ENCODE measurements at regions not wholly inside any gene's neighbourhood (a gene's known extent, or its start where the extent isn't known, plus 50 kb on each side); places are given as distances from the start of the nearest gene placed in this dataset.

DNA sequence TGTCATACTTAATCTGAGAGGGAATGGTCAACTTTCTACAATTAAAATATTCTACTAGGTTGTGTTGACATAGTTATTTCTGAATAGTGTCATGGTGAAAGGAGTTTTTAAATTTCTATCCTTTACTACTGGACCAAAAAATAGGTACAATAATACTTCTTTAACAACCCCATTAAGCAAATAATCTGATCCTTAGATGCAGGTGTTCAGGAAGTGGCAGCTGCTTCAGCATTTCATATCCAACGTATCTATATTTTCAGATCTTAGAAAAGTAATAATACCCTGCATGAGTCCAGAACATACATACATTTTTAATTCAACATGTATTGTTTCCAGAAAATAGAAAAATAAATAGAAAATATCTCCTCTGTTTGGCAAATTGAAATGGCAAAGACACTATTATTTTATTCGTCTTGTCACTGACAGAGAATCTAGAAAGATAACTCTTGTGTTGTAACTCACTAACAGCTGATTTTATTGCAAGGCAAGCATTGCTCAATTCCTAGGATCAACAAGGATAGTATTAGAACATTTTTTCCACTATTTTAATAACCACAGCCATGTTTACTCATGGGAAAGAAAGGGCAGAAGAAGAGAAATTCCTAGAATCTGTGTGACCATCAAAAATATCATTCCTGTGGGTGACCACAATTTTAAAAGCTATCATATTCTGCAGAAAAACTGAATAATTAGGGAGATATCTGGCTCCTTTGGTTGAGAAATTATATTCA, 159.3 kb upstream of the CNTNAP2 start:
- DNase-seq = no peak
- no peaks in the 10 kb centered on the region for H3K9me3 ChIP-seq
- TF ChIP-seq, protein P1, sequence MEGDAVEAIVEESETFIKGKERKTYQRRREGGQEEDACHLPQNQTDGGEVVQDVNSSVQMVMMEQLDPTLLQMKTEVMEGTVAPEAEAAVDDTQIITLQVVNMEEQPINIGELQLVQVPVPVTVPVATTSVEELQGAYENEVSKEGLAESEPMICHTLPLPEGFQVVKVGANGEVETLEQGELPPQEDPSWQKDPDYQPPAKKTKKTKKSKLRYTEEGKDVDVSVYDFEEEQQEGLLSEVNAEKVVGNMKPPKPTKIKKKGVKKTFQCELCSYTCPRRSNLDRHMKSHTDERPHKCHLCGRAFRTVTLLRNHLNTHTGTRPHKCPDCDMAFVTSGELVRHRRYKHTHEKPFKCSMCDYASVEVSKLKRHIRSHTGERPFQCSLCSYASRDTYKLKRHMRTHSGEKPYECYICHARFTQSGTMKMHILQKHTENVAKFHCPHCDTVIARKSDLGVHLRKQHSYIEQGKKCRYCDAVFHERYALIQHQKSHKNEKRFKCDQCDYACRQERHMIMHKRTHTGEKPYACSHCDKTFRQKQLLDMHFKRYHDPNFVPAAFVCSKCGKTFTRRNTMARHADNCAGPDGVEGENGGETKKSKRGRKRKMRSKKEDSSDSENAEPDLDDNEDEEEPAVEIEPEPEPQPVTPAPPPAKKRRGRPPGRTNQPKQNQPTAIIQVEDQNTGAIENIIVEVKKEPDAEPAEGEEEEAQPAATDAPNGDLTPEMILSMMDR (IDR thresholded peaks at IDR 0.05) = no peak
- no peak for TF ChIP-seq POLR2A (IDR thresholded peaks at IDR 0.05)
- no peak overlapping the region for H3K27ac ChIP-seq
- no peaks in the 10 kb centered on the region for H3K27me3 ChIP-seq
- H3K4me1 ChIP-seq = no peaks in the 10 kb centered on the region
- H3K4me3 ChIP-seq = no peak overlapping the region
- H3K36me3 ChIP-seq = no peaks in the 10 kb centered on the region

DNA sequence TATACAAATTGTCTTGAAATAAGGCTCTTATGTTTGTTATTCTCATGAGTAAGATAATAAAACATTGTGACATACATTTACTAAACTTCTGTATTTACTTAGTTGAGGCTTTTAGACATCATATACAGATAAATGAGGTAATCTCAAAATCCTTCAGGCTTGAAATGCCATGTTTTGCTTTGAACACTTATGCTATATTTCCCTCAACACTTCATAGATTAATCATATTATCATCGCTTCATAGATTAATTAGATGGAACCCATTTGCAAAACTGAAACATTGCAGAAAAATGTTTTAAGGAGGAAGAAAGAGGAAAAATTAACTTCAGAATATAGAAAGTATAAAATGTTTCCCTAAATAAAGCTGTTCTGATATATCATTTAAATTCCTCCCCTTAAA, 165.0 kb upstream of the CNTNAP2 start:
- Histone ChIP-seq H3K4me1 (no peaks in the 10 kb centered on the region), H3K27me3 (no peaks in the 10 kb centered on the region), H3K4me3 (no peak overlapping the region), H3K36me3 (no peaks in the 10 kb centered on the region), H3K27ac (no peak overlapping the region), H3K9me3 (no peaks in the 10 kb centered on the region)
- TF ChIP-seq, protein P1 (IDR thresholded peaks at IDR 0.05) = no peak
- TF ChIP-seq POLR2A (IDR thresholded peaks at IDR 0.05) = no peak
- no peak for DNase-seq

GRCh38 chr7:145928937-145929336, 187.7 kb upstream of the CNTNAP2 start:
- no peaks in the 10 kb centered on the region for H3K4me1 ChIP-seq
- H3K36me3 ChIP-seq = no peaks in the 10 kb centered on the region
- H3K27me3 ChIP-seq = no peaks in the 10 kb centered on the region
- DNase-seq = no peak
- TF ChIP-seq, protein P1 (IDR thresholded peaks at IDR 0.05) = no peak
- H3K27ac ChIP-seq = no peak overlapping the region
- H3K9me3 ChIP-seq = no peaks in the 10 kb centered on the region
- H3K4me3 ChIP-seq = no peak overlapping the region

DNA sequence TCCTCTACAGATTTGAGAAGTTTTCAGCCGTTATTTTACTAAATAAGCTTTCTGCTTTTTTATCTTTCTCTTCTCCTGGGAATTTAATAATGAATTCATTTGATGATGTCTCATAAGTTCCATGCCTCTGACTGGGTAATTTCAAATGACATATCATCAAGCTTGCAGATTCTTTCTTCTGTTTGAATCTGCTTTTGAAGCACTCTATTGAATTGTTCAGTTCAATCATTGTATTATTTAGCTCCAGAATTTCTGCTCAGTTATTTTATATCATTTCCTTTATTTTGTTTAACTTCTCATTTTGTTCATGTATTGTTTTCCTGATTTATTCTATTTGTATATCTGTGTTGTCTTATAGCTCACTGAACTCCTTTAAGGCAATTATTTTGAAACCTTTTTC, 196.9 kb upstream of the CNTNAP2 start:
- H3K27me3 ChIP-seq = no peaks in the 10 kb centered on the region
- H3K9me3 ChIP-seq = peaks cover 0 to 8% (median 0%) of the 10 kb centered on the region in 4 donors
- H3K4me3 ChIP-seq = no peak overlapping the region
- no peak overlapping the region for H3K27ac ChIP-seq
- TF ChIP-seq, protein P1 (IDR thresholded peaks at IDR 0.05) = no peak
- no peak for TF ChIP-seq POLR2A (IDR thresholded peaks at IDR 0.05)
- no peak for DNase-seq
- H3K4me1 ChIP-seq = no peaks in the 10 kb centered on the region
- H3K36me3 ChIP-seq = no peaks in the 10 kb centered on the region

DNA sequence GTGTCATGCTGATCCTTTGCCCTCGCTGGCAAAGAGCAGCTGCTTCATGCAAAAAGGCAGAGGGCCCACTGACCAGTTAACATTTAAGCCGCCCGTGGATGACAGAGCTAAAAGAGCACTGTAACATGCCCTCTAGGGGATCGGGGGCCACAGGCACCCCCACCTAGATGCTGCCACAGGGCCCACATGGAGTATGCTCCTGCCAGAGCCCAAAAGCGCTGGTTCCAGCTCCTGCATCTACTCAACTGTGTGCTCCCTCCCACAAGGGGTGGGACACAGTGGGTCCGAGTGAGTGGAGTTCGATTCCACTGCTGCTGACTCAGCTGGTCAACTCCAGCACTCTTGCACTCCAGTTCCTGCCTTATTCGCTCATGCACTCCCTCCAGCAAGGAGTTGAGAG, 199.8 kb upstream of the CNTNAP2 start:
- no peaks in the 10 kb centered on the region for H3K27me3 ChIP-seq
- no peak overlapping the region for H3K4me3 ChIP-seq
- TF ChIP-seq, protein P1 (IDR thresholded peaks at IDR 0.05) = no peak
- TF ChIP-seq POLR2A (IDR thresholded peaks at IDR 0.05) = no peak
- no peaks in the 10 kb centered on the region for H3K36me3 ChIP-seq
- peaks cover 0 to 8% (median 0%) of the 10 kb centered on the region in 4 donors for H3K9me3 ChIP-seq
- no peaks in the 10 kb centered on the region for H3K4me1 ChIP-seq
- H3K27ac ChIP-seq = no peak overlapping the region
- DNase-seq = no peak

Data from Peyer's patch (tissue), 4 donors.